Heart right ventricle (tissue), 16 donors: ENCODE measurements at regions not wholly inside any gene's neighbourhood (a gene's known extent, or its start where the extent isn't known, plus 50 kb on each side); places are given as distances from the start of the nearest gene placed in this dataset.

Source experiments
- ATAC-seq, 8 donors: fragments of 200-7000 bp; cut with Tn5 transposase; one replicate each; pipeline ENCODE4 v1.9.1; 2020; ENCODE audit warnings: mild to moderate bottlenecking in 8 of 8, moderate library complexity in 8 of 8, moderate number of reproducible peaks in 1 of 8
- DNase-seq, 2 donors: peaks; one replicate each; pipeline ENCODE4 v3.0.0-alpha.2; 2020
- H3K27ac ChIP-seq, 10 donors: fragments of 200-600 bp; sonication (generic) in 2 of 10; one replicate each; pipeline versions ENCODE4 v1.5.0 to v1.8.0; 2020 to 2022; ENCODE audit warnings: mild to moderate bottlenecking in 3 of 10
- H3K27me3 ChIP-seq, 7 donors: fragments of 200-600 bp; one replicate each; pipeline ENCODE4 v1.8.0; 2021 to 2022; ENCODE audit warnings: mild to moderate bottlenecking in 2 of 7
- H3K36me3 ChIP-seq, 9 donors: fragments of 200-600 bp; sonication (generic) in 1 of 9; one replicate each; pipeline versions ENCODE4 v1.5.0 to v1.8.0; 2020 to 2022; ENCODE audit warnings: mild to moderate bottlenecking in 2 of 9
- H3K4me1 ChIP-seq, 9 donors: fragments of 200-600 bp; sonication (generic) in 1 of 9; one replicate each; pipeline versions ENCODE4 v1.5.0 to v1.8.0; 2020 to 2022; ENCODE audit warnings: mild to moderate bottlenecking in 4 of 9
- H3K4me3 ChIP-seq, 10 donors: fragments of 200-600 bp; sonication (generic) in 2 of 10; one replicate each; pipeline versions ENCODE4 v1.5.0 to v1.8.0; 2020 to 2022; ENCODE audit warnings: mild to moderate bottlenecking in 7 of 10, moderate library complexity in 2 of 10
- H3K9me3 ChIP-seq, 11 donors: fragments of 200-600 bp in 10 of 11; sonication (generic) in 2 of 11; one replicate each; pipeline versions ENCODE4 v1.5.0 to v1.8.0; 2013 to 2022; ENCODE audit warnings: mild to moderate bottlenecking in 2 of 11, control low read depth in 1 of 11, moderate library complexity in 1 of 11
- WGBS, 2 donors: extraction: QIAGEN DNeasy Blood & Tissue Kit; methylation state at CpG; one replicate each; pipeline ENCODE4 v1.1.7; 2013; ENCODE audit warnings: inconsistent platforms in 1 of 2; 5-methylcytosine and 5-hydroxymethylcytosine counted together
- intact Hi-C, 10 donors: fragments of 100-400 bp; cut with DNase I; formaldehyde crosslinking; loops; one replicate each; pipeline versions ENCODE4 v1.11.1 to v1.14.2; 2022
- TF ChIP-seq, protein P1 (sequence below), 9 donors: fragments of 200-600 bp; sonication (generic) in 2 of 9; IDR thresholded peaks; one replicate each; pipeline versions ENCODE4 v1.5.0 to v1.8.0; 2021 to 2022; ENCODE audit warnings: antibody characterized with exemption in 9 of 9, mild to moderate bottlenecking in 5 of 9, moderate library complexity in 1 of 9
- donor health status: Arrhythmogenic right ventricular cardiomyopathy.
- donor health status: ischemic (EF 13 %, LVEDD 7.1; RV severe dilation, severe dysfunction).
- donor health status: healthy with polysubstance abuse.
- donor health status: DM: no; HTN: yes; CAD: no.
- donor health status: DM: no; HTN: no; CAD: no.
- donor health status: ischemic (EF 25% LVEDD 6.9; RV normal size, moderate dysfunction).
- donor health status: ischemic (EF 25% LVEDD 5.7; RV mildly dilated, moderate dysfunction).
- donor health status: healthy.
- donor health status: DM: yes; HTN: yes; CAD: no.
- donor health status: Ischemic cardiomyopathy.
- donor health status: ischemic (EF 35%, LVEDD 5.7; RV mildly dilated, moderate dysfunction).
- donor health status: nonischemic (EF 11% LVEDD 7.7; RV severe dilation, severe dysfunction).
- donor health status: DM: yes; HTN: yes; CAD: no.
- donor health status: PGD.
- donor health status: ischemic (EF 29% LVEDD 5.4; RV normal size, mild dysfunction).
- donor health status: nonischemic (EF 23%, LVEDD 6.1; RV moderate dilation, normal function).

DNA sequence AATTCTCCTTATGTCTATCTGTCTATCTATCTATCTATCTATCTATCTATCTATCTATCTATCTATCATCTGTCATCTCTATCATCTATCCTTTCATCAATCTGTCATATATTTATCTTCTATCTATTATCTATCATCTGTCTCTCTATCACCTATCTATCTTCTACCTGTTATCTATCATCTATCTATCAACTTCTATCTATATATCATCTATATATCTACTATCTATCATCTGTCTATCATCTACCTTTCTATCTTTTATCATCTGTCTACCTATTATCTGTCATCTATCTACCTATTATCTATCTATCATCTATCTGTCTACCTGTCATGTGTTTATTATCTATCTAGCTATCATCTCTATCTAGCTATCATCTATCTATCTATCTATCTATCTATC is 124.7 kb upstream of the C1orf174 start:
- Histone ChIP-seq H3K9me3 (no peaks in the 10 kb centered on the region), H3K4me1 (no peaks in the 10 kb centered on the region), H3K4me3 (no peak overlapping the region), H3K36me3 (no peaks in the 10 kb centered on the region), H3K27me3 (peaks cover 0 to 54% (median 41%) of the 10 kb centered on the region in 7 donors), H3K27ac (no peak overlapping the region)
- DNase-seq (no peak), ATAC-seq (no peak)
- intact Hi-C loops = no loop called here
- TF ChIP-seq, protein P1, sequence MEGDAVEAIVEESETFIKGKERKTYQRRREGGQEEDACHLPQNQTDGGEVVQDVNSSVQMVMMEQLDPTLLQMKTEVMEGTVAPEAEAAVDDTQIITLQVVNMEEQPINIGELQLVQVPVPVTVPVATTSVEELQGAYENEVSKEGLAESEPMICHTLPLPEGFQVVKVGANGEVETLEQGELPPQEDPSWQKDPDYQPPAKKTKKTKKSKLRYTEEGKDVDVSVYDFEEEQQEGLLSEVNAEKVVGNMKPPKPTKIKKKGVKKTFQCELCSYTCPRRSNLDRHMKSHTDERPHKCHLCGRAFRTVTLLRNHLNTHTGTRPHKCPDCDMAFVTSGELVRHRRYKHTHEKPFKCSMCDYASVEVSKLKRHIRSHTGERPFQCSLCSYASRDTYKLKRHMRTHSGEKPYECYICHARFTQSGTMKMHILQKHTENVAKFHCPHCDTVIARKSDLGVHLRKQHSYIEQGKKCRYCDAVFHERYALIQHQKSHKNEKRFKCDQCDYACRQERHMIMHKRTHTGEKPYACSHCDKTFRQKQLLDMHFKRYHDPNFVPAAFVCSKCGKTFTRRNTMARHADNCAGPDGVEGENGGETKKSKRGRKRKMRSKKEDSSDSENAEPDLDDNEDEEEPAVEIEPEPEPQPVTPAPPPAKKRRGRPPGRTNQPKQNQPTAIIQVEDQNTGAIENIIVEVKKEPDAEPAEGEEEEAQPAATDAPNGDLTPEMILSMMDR (IDR thresholded peaks at IDR 0.05) = no peak

DNA sequence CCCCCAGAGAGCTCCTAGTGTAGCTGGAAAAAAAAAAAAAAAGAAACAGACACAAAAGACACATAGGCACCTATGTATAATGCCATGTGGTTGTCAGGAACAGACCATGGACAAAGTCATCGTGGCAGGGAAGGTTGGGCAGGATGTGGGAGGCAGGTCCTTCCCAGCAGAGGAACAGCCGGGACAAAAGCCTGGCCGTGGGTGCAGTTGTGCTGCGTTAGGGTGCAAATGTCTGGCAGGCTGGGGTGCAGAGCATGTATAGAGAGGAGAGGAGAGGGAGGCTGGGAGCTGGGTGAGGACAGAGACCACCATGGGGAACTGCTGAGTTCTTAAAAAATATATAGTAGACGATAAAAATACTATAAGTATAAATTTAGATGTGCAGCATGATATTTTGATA is 125.7 kb upstream of the C1orf174 start:
- H3K4me1 ChIP-seq = no peaks in the 10 kb centered on the region
- intact Hi-C loops = no loop called here
- DNase-seq (no peak), ATAC-seq (no peak)
- 73 to 78% methylated on average over 5 of the region's 5 CpGs for WGBS, 2 donors
- no peaks in the 10 kb centered on the region for H3K36me3 ChIP-seq
- H3K9me3 ChIP-seq = peaks cover 0 to 4% (median 0%) of the 10 kb centered on the region in 11 donors
- peaks cover 0 to 57% (median 43%) of the 10 kb centered on the region in 7 donors for H3K27me3 ChIP-seq
- TF ChIP-seq, protein P1 (IDR thresholded peaks at IDR 0.05) = no peak
- no peak overlapping the region for H3K27ac ChIP-seq
- no peak overlapping the region for H3K4me3 ChIP-seq

DNA sequence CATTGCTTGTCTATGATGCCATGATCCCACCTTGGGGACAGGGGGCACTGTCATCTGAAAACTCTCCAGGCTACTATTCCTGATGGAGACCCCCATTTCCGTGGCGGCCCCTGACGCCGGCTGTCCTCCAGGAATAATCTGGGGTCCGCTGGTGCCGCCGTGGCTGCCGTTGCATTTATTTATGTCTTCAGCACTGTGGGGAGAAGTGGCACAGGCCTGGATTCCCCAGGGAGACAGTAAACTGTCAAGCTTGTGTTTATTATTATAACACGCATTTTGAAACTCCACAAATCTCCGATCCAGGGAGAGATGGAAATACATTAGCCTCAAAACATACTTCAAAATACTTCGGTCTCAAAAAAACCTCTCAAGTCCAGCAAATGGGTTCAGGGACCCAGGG is 126.9 kb upstream of the C1orf174 start:
- H3K27me3 ChIP-seq = peaks cover 0 to 70% (median 46%) of the 10 kb centered on the region in 7 donors
- ATAC-seq = no peak

DNA sequence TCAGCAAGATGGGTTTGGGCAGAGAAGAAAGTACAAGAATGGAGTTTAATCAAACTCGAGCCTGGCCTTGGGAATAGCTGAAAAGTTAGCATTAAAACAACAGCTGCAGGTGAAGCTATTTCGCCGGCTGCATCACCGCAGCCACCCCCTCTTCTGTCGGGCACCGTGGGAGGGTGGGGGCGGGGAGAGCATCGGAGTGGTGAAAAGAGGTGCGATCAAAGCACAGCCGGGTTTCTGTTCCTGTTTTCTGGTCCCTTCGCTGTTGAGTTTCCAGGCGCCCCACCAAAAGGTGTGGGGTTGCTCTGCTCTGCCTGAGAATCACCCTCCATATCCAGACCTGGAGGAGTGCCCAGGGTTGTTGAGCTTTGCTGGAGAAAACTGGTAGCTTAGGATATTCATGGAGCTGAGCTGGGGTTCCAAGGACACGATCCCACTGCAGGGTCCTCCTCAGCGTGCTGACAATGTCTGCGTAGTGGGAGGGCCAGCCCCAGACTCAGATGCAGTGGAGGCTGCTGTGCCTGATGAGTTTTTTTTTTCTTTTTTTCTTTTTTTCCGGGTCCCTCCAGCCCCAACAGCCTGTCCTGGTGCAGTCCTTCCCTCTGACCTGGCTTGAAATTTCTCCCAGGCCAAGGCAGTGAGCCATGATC is 127.5 kb upstream of the C1orf174 start:
- no peak for DNase-seq
- no peaks in the 10 kb centered on the region for H3K4me1 ChIP-seq
- WGBS, 2 donors = 40 to 68% methylated on average over 16 of the region's 16 CpGs
- peaks cover 0 to 76% (median 47%) of the 10 kb centered on the region in 7 donors for H3K27me3 ChIP-seq
- TF ChIP-seq, protein P1 (IDR thresholded peaks at IDR 0.05) = no peak
- no peak for ATAC-seq
- no peak overlapping the region for H3K27ac ChIP-seq
- no peak overlapping the region for H3K4me3 ChIP-seq
- intact Hi-C loops = no loop called here
- H3K9me3 ChIP-seq = peaks cover 0 to 13% (median 3%) of the 10 kb centered on the region in 11 donors
- no peaks in the 10 kb centered on the region for H3K36me3 ChIP-seq

More for the DNA sequence above, 126.9 kb upstream of the C1orf174 start:
- 74 to 84% methylated on average over 11 of the region's 11 CpGs for WGBS, 2 donors
- TF ChIP-seq, protein P1 (IDR thresholded peaks at IDR 0.05) = no peak
- DNase-seq = no peak
- Histone ChIP-seq H3K36me3 (no peaks in the 10 kb centered on the region), H3K27ac (no peak overlapping the region), H3K4me1 (no peaks in the 10 kb centered on the region), H3K4me3 (no peak overlapping the region), H3K9me3 (peaks cover 0 to 13% (median 3%) of the 10 kb centered on the region in 11 donors)
- intact Hi-C loops = no loop called here
